HG02623 (cell line): ENCODE measurements at regions not wholly inside any gene's neighbourhood (a gene's known extent, or its start where the extent isn't known, plus 50 kb on each side); places are given as distances from the start of the nearest gene placed in this dataset.
"Not testable (repeated sequence)": the region's sequence is repeated elsewhere in the genome, so short reads cannot be mapped to it uniquely, and the experiment has no call there.

Experiments used
- ATAC-seq: cut with Tn5 transposase; IDR thresholded peaks from one replicate; pipeline ENCODE4 v1.9.1; 2021; ENCODE audit warnings: moderate library complexity; ENCODE audit not compliant: unreplicated experiment

GRCh38 chr20:5492937-5493336 is 117.9 kb downstream of the GPCPD1 start:
- no peak for ATAC-seq

GRCh38 chr20:5491455-5491854 is 119.4 kb downstream of the GPCPD1 start:
- no peak for ATAC-seq

DNA sequence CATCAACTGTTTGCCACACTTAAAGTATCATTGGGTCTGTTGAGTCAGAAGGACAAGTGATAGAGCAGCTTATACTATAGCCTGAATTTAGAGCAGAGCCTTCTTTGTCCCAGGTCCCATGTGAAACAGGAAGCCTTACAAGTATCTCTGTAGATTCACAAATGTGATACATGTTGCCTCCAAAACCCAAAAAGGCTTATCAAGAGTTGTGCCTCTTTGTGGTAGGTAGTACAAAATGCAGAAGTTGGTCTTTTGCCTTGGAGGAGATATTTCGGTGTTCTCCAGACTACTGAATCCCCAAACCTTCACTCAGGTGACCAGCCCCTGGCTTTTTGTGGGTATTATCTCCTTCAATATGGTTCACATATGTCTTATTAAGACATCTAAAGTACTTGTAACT is 121.2 kb downstream of the GPCPD1 start:
- ATAC-seq, result no peak

DNA sequence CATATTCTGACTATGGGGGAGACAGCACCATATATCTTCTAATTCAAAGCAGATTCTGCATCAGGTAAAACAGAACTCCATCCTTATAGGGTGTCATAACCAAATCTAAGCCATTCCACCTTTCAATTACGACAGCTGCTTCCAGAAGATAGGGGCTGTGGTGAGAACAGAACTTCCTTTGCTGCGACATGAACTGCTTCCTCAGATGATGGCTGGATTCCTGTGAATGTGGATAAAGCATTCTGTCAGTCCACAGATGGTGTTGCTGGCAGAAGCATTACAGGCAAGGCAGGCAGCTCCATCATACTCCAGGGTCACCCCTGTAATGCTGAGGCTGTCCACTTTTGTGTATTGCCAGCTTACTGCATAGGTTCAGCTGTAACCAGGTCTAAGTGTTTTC is 122.0 kb downstream of the GPCPD1 start:
- no peak for ATAC-seq

DNA sequence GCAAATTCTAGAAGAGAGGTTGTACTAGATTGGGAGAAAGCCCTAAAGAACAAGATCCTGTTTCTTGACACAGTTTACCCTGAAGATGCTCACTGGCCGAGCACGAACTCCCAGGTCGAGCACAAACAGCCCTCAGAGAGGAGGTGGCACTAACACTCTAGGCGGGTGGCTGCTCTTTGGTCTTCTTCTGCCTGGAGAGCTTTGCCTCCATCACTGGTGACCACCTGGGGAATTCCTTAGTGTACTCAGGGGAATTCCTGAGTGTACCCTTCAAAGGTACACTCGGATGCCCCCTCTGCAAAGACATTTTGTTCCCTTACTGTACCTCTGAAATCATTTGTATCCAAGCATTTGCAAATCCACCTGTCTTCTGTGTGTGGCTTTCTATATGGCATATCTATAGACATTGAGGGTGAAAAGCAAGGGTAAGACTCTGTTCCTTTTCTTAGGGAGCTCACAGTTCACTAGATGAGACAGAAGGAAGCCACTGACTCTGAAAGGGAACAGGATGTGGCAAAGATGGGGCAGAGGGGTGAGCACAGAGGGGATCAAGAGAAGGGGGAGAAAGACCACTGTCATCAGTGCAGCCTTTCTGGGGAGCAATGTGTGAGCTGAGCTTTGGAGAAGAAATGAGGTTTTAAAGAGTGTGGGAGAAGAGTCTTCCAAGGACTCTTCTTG is 124.3 kb downstream of the GPCPD1 start:
- no peak for ATAC-seq

GRCh38 chr20:5484926-5485325 is 125.9 kb downstream of the GPCPD1 start:
- ATAC-seq, result no peak

DNA sequence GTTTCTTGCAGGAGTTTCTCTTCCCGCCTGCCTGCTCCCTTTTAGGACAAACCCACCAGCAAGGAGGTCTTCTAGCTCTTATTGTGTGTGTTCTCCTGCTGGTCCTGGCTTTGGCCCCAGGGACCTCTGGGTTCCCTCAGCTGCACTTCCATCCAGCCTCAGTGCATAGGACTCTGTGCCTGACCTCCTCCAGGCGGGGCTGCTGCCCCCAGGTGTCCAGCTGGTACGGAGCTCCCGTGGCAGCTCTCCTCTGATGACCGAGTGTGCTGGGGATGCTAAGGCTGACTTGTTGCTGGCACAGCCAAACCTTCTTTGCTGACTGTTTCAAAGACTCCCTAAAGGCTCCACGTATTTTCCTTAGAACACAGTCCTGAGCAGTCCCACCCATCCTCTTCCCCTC is 126.5 kb downstream of the GPCPD1 start:
- ATAC-seq, result no peak

GRCh38 chr20:5482791-5483190 is 128.0 kb downstream of the GPCPD1 start:
- no peak for ATAC-seq

GRCh38 chr20:5481872-5482271 is 128.9 kb downstream of the GPCPD1 start:
- ATAC-seq, result no peak

DNA sequence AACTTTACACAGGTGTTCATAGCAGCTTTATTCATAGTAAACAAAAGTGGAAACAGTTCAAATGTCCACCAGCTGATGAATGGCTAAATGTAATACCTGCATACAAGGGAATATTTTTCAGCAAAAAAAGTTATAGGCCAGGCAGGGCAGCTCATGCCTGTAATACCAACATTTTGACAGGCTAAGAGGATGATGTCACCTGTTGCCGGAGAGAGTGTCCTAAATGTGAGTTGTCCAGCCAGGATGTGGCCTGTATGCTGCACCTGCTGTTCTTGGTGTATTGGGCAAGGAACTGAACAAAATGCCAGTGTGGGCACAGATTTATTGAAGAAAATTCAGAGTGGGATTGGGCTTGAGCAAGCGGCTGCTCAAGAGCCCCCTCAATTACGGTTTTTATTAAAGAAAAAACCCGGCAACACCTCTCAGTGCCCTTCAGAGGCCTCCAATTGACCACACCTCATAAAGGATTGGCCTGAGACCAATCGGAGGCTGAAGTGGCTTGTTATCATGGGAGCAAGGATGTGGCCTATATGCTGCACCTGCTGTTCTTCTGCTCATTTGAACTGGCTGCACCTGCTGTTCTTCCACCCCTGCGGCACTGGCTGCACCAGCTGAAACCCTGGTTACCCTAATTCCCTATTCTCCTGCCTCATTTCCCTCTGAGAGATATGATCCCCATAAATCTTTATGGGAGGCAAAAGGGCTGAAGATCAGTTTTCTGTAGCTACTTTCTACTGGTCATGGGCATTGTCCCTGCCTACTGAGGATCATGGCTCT is 129.8 kb downstream of the GPCPD1 start:
- no peak for ATAC-seq

GRCh38 chr20:5474646-5475550 is 135.9 kb downstream of the GPCPD1 start:
- ATAC-seq, result no peak

- ATAC-seq, result not testable (repeated sequence)
Observed at GRCh38 chr20:5471866-5472265, 138.9 kb downstream of the GPCPD1 start.

DNA sequence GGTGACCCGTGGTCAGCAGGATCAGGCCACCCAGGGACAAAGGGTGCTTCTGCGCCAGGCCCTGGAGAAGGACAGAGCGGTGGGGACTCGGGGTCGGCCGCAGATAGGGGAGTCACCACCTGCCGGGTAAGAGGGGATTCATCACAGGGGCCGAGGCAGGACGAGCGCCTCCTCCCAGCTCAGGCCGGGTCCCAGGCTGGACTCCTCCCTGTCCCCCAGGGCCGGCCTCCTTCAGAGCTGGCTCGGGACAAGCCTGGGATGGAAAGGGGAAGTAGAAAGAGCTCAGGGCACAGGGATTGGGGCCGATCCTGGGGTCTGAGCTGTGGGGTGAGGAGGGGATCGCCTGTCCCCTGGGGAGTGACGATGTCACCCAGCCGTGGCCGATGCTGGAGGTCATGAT is 139.4 kb downstream of the GPCPD1 start:
- ATAC-seq, result no peak

- no peak for ATAC-seq
Observed at GRCh38 chr20:5470943-5471342, 139.9 kb downstream of the GPCPD1 start.

- ATAC-seq, result no peak
Observed at GRCh38 chr20:5470458-5470857, 140.3 kb downstream of the GPCPD1 start.

- ATAC-seq, result no peak
Observed at GRCh38 chr20:5469111-5469510, 141.7 kb downstream of the GPCPD1 start.

DNA sequence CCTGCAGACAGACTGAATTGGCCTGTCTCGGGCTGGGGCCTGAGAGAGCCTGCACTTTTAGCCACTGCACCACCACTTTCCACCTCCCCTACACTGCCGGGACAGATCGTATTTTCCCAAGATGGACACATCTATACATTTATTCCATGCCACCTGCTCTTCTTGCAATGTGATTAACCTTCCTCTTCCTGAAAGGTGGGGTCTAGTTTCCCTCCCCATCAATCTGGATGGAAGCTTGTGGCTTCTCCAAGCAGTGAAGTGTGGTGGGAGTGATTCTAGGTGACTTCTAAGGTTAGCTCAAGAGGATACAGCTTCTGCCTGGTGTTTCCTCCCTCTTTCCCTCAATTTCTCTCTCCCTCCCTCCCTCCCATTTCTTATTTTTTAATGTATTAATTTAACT is 143.7 kb downstream of the GPCPD1 start:
- ATAC-seq, result no peak

DNA sequence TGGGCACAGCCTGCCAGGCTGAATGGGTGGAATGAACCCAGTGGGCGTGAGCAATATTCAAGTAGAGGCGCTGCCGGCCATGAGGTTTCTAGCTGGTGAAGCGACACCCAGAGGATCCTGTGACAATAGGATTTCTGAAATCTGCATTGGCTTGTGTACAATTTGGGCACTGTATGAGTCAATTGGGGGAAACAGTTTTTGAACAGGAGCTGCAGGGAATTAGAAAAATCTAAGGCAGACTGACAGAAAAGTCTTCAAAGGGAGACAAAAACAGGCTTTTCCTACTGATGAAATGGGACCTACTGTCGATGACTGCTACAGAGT is 145.2 kb downstream of the GPCPD1 start:
- no peak for ATAC-seq

GRCh38 chr20:5464901-5465603 is 145.8 kb downstream of the GPCPD1 start:
- no peak for ATAC-seq

- ATAC-seq, result no peak
Observed at GRCh38 chr20:5463007-5463686, 146.4 kb upstream of the PROKR2 start.

DNA sequence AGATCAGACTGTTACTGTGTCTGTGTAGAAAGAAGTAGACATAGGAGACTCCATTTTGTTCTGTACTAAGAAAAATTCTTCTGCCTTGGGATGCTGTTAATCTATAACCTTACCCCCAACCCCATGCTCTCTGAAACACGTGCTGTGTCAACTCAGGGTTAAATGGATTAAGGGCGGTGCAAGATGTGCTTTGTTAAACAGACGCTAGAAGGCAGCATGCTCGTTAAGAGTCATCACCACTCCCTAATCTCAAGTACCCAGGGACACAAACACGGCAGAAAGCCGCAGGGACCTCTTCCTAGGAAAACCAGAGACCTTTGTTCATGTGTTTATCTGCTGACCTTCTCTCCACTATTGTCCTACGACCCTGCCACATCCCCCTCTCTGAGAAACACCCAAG is 137.0 kb upstream of the PROKR2 start:
- not testable (repeated sequence) for ATAC-seq
